ENCODE measurements at regions not wholly inside any gene's neighbourhood (a gene's known extent, or its start where the extent isn't known, plus 50 kb on each side); places are given as distances from the start of the nearest gene placed in this dataset.

- DNase-seq = no peak
Observed at GRCh38 chr7:106811472-106811871, 53.6 kb upstream of the PIK3CG start.

GRCh38 chr7:106812027-106812643 lies 52.9 kb upstream of the PIK3CG start:
- DNase-seq = peak; percentile 21 to 25

GRCh38 chr7:106813705-106814305 lies 51.3 kb upstream of the PIK3CG start:
- no peak for DNase-seq

GRCh38 chr7:106814887-106815286 lies 50.2 kb upstream of the PIK3CG start:
- DNase-seq = no peak
